HG03108 (cell line): ENCODE measurements at regions not wholly inside any gene's neighbourhood (a gene's known extent, or its start where the extent isn't known, plus 50 kb on each side); places are given as distances from the start of the nearest gene placed in this dataset.

Source experiments
- ATAC-seq: cut with Tn5 transposase; IDR thresholded peaks from one replicate; pipeline ENCODE4 v1.9.1; 2021; ENCODE audit warnings: moderate library complexity; ENCODE audit not compliant: unreplicated experiment

DNA sequence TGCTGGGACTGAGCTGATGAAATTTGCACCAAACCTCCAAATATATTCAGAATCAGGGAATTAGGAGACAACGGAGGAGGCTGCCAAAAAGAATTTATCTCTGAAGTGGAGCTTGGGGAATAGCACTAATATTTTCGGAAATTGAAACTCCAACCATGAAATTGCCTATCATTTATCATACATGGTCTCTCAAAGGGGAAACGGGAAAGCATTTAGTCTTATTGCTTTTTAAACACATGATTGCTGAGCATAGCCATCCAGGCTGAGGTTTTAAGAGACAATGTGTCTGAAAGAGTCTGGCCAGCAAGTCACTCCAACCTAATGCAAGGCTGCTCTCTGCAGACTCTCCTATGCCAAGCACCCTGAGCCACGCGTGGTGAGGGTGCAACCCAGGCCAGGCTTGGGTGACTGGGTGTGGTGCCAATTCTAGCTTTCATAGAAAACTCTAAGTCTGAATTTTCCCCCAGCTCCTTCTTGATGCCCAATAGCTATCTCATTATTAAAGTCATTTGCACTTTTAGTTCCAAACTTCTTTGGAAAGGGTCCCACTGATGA lies 200.2 kb downstream of the RPLP1 start:
- no peak for ATAC-seq

DNA sequence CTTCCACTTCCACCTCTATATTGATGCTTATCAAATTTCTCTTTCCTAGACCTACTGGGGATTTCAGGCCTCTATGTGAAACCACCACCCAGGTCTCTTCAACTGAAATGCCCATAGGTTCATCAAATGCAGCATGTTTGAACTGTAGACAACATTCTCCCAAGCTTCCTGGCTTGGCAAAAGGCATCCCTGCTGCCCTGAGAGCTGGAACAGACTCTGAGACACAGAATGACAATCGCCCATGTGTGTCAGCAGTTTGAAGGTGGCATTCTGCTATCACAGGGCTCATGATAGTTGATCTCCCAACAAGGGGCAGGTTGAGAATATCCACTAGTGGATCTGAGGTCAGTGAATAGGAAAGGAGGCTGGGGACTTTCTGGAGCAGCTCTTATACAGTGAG lies 200.7 kb downstream of the RPLP1 start:
- no peak for ATAC-seq

DNA sequence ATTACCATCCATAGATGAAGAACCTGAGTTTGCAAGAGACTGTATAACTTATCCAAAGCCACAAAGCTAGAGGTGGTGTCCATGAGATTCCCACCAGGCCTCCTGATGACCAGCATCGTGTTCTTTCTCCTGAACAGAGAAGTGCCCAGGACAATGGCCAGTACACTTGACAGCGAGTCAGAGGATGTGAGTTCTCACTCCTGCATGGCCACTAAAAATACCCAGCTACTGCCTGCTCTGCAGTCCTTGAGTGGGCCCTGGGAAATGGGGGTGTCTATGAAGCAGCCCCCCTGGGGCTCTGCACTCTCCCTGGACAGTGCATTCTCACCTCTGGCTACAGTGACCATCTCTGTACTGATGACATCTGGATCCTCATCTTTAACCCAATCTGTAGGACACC lies 201.2 kb downstream of the RPLP1 start:
- no peak for ATAC-seq

GRCh38 chr15:69656271-69657030 lies 203.8 kb downstream of the RPLP1 start:
- ATAC-seq: no peak

DNA sequence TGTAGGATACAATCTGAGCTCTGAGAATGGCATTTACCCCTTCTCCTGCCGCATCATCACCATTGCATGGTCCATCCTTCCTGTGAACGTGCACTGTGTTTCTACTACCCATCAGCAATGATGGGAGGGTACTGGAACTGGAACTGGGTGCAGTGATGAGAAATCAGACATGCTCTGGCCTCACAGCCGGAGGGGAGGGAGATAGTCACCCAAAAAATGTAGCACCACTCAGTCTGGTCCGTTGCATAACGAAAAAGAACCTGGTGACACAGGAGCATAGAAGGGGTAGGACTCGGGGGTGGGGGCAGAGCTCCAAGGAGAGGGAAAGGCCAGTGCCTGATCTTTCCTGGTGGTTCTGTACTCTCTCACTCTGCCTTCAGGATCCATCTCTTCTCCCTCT lies 205.0 kb downstream of the RPLP1 start:
- ATAC-seq: no peak

GRCh38 chr15:69658411-69658945 lies 205.9 kb downstream of the RPLP1 start:
- ATAC-seq: no peak

DNA sequence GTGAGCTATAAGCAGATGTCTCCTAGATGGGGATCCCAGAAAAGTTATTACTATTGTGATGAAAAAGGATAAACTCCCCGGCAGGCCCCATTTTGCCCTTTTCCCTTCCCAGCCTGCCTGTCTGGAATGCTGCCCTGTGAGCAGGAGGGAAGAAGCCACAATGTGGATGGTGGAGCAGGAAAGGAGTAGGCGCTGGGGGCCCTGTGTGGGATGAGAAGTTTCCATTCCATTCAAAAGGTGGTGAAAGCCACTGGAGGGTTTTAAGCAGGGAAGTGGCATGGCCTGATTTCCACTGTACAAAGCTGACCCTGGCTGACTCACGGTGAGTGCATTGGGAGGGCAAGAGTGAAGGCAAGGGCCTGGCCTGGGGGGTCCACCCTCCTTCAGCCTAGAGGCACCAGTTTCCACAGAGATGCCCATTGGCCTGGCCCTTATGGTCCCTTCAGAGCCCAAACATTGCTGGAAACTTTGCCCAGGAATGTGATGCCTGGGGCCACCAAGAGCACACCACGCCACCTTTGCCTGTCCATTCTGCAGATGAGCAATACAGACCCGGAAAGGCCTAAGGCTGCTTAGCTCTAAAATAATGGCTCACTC lies 206.9 kb downstream of the RPLP1 start:
- ATAC-seq: no peak

DNA sequence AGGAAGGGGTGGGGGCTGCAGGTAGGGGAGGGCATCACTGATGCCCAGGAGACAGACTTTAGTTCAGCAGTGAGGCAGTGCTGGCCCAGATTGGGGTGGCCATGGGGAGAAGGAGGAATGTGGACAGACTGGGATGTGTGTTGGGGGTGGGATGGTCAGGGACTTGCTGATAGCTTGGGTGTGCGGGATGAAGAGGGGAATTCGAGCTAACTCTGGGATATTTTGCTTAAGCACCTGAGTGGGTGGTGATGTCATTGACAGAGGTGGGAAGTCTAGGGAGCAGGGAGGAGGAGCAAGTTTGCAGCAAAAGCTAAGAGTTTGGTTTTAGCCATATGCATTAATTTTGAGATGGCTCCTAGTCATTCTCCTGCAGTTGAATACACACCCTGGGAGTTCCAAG lies 207.5 kb downstream of the RPLP1 start:
- ATAC-seq: no peak

- no peak for ATAC-seq
Observed at GRCh38 chr15:69660658-69661405, 208.2 kb downstream of the RPLP1 start.

DNA sequence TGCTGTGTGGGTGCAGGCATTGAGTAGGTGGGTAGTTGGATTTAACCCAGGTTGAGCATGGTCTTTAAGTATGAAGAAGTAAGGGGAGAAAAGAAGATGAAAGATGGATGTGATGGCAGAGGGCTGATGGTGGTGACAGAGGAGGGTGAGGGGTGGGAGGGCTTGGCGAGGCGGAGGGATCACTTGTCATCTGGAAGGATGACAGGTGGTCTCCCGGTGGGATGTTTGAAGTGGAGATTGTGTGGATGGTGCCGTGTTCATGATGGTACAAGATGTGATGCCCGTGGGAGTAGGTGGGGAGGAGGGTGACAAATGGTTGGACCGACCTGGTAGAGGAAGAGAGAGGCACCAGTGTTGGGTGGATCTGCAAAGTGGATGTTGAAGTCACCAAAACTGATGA lies 208.8 kb downstream of the RPLP1 start:
- ATAC-seq: no peak

DNA sequence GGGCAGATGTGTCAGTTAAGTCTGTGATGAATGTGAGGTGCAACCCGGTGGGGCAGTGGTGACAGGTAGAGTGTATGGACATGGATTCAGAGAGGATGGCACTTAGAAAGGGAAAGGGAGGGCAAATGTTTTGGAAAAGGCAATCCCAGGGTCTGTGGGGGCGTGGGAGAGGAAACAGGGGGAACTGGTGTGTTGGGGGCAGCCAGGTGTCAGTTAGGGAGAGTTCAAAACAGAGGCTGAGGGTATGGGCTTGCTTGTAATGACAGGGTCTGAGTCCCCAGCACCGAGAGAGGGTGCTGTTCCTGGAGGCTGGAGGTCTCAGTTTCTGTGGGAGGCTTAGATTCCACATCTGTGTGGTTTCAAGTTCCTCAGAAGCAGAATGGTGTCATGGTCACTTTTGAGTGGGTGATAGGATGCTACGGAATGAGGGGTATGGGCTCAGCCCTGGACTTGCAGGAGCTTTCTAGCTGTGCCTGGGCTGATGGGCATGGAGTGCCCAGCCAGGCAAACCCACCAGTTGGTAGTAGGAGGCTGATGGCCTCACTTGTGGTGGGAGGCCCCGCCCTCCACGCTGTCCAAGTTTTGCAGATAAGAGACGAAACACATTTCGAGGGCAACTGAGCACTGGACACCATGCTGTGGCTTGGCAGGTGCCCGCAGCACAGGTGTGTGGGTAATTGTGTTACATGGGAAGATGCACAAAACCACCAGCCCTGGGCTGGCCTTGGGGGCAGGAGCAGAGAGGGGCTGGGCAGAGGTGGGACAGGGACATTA lies 209.4 kb downstream of the RPLP1 start:
- no peak for ATAC-seq

DNA sequence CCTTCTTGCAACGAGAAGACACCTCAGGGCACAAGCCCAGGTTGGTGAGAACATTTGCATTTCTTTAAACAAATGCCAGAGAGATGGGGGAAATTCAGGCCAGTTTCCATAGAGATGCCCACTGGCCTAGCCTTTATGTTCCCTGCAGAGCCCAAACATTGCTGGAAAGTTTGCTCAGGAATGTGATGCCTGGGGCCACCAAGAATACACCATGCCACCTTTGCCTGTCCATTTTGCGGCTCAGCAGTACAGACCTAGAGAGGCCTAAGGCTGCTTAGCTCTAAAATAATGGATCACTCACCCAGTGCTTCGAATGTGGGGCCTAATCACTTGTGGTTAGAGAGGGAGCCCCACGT lies 210.0 kb downstream of the RPLP1 start:
- no peak for ATAC-seq

- no peak for ATAC-seq
Observed at GRCh38 chr15:69663441-69663840, 210.8 kb downstream of the RPLP1 start.

GRCh38 chr15:69663982-69664381 lies 211.4 kb downstream of the RPLP1 start:
- ATAC-seq: no peak

DNA sequence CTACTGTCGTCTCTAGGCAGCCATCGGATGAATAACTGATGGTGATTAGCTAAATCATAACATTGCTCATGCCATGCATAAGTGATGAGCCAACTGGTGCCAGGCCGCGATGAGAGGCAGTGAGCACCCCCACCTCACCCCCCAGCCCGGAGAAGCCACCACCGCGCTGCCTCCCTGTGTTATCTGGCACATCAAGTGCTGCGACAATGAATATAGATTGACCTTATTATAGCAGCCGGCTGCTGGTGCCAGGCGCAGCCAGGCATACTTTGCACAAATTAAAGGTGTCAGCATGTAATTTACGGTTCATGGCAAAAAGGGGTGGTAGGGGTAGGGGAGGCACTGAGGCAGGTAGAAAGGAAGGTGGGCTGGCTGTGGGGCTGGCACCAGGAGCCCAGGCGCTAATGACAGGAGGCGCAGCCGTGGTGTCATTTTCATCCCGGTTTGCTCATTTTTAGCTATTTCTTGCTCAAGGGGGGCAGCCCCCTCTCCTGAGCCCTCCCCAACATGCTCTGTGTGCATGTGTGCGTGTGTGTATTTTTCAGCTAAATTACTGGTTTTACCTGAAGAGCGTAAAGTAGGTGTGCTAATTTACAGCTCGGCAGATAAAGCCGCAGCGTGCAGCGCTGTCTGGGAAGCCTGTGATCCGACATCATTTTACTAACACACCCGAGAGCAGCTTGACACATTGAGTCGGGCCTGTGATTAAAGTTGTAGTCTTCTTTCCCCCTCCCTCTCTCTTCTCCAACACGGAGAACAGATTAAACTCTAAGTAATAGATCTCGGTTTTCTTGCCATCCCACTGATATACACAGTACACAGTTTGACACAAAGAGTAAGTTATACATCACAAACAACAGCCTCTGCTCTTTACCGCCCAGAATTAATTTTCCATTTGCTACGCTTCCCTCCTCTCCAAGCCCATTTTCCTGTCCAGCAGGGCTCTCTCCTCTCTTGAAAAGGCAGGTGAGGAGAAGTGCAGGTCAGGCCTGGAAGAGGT lies 212.3 kb downstream of the RPLP1 start:
- ATAC-seq: no peak

GRCh38 chr15:69665641-69666111 lies 213.1 kb downstream of the RPLP1 start:
- no peak for ATAC-seq

- no peak for ATAC-seq
Observed at GRCh38 chr15:69666441-69666882, 213.8 kb downstream of the RPLP1 start.

DNA sequence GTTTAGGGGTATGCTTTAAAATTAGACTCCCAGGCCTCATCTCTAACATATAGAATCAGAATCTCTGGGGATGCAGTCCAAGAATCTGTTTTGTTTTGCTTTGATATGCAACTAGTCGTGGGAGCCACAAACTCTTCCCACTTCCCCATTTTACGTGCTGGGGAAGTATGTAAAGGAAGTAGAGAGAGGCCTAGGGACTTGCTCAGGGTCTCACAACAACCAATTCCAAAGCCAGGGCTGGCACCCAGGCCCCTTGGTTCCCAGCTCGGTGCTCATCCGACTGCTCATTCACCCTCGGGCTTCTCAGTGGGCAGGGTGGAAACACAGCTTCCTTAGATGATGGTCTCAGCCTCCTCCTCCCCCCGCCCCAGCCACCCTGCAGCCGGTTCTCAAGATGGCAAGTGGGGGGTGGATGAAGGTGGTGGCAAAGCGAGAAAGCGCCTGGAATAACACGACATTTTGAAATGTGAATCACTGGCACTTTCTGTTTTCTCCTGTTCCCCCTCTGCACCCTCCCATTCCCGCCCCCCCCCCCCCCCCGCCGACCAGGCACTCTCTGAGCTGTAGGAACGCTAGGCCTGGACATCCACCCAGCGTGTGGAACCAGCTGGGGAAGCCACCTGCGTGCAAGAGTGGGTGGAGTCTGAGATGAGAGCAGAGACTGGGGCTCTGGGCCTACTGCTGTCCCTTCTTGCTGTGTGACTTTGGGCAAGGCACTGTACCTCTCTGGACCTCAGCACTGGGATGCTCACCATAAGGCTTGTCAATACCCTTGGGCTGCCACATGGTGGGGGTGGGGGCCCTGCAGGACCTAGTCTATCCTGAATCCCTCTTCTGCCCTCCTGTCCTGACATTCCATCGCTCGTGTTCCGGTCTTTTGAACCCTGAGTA lies 214.5 kb downstream of the RPLP1 start:
- ATAC-seq: peak; percentile 27
